ENCODE measurements at regions not wholly inside any gene's neighbourhood (a gene's known extent, or its start where the extent isn't known, plus 50 kb on each side); places are given as distances from the start of the nearest gene placed in this dataset.

DNA sequence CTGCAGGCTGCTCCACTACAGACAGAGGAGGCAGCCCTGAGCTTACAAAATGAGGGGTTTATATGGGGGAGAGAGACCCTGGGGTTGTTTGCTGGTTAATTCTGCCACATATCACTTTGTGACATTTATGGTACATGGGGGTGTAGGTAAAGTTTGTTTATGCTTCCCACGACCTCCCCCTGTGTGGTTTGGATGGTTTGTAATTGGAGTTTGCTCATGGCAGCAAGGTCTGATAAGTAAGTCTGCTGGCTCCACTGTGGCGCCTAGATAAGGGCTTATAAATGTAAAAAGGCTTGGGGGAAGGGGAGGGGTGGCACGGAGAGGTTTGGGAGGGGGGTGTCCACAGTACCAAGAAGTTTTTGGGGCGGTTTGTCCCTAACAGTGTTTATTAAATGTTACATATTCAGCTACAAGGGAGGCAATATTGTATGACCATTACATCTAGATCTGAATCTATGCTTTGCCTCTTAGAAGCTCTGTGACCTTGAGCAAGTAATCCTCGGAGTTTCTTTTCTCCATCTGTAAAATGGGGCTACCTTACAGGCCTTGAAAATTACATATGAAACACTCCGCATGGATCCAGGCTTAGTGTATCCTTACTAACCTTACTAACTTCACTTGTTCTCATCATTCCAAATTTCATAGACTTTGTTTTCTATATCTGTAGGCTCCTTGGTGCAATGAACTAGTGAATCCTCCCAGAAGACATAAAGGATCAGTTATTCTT, 204.8 kb upstream of the NOX3 start:
- TF ChIP-seq, protein P1, sequence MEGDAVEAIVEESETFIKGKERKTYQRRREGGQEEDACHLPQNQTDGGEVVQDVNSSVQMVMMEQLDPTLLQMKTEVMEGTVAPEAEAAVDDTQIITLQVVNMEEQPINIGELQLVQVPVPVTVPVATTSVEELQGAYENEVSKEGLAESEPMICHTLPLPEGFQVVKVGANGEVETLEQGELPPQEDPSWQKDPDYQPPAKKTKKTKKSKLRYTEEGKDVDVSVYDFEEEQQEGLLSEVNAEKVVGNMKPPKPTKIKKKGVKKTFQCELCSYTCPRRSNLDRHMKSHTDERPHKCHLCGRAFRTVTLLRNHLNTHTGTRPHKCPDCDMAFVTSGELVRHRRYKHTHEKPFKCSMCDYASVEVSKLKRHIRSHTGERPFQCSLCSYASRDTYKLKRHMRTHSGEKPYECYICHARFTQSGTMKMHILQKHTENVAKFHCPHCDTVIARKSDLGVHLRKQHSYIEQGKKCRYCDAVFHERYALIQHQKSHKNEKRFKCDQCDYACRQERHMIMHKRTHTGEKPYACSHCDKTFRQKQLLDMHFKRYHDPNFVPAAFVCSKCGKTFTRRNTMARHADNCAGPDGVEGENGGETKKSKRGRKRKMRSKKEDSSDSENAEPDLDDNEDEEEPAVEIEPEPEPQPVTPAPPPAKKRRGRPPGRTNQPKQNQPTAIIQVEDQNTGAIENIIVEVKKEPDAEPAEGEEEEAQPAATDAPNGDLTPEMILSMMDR (IDR thresholded peaks at IDR 0.05; ENCODE audit: low read depth, low read length) = no peak
- H3K4me3 ChIP-seq (ENCODE audit: low read depth, low read length) = no peak overlapping the region
- H3K4me1 ChIP-seq = peaks cover 17% of the 10 kb centered on the region
- no peaks in the 10 kb centered on the region for H3K36me3 ChIP-seq
- no peaks in the 10 kb centered on the region for H3K9me3 ChIP-seq
- DNase-seq = no peak
- no peaks in the 10 kb centered on the region for H3K27me3 ChIP-seq

- Histone ChIP-seq H3K4me1 (peaks cover 17% of the 10 kb centered on the region), H3K27me3 (no peaks in the 10 kb centered on the region), H3K9me3 (no peaks in the 10 kb centered on the region), H3K4me3 (ENCODE audit: low read depth, low read length) (no peak overlapping the region), H3K36me3 (no peaks in the 10 kb centered on the region)
- no peak for DNase-seq
- TF ChIP-seq, protein P1 (IDR thresholded peaks at IDR 0.05; ENCODE audit: low read depth, low read length) = no peak
Measured at GRCh38 chr6:155656024-155656423, 200.4 kb upstream of the NOX3 start.

DNA sequence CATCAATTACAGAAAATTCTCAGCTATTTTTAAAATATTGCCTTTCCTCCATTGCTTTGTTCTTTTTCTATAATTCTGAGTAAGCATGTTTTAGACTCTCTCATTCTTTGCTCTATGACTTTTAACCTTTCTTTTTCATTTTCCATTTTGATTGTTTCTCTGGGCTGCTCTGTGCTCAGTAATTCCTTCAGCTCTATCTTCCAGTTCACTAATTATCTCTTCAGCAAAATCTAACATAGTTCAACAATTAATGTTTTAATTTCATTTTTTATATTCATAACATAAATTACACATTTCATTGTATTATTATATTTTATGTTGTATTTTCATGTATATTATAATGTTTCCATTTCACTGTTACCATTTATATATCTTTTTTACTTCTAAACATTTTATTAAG, 198.8 kb upstream of the NOX3 start:
- TF ChIP-seq, protein P1 (IDR thresholded peaks at IDR 0.05; ENCODE audit: low read depth, low read length) = no peak
- no peaks in the 10 kb centered on the region for H3K36me3 ChIP-seq
- peaks cover 9% of the 10 kb centered on the region for H3K4me1 ChIP-seq
- no peaks in the 10 kb centered on the region for H3K9me3 ChIP-seq
- H3K27me3 ChIP-seq = no peaks in the 10 kb centered on the region
- no peak overlapping the region for H3K4me3 ChIP-seq (ENCODE audit: low read depth, low read length)
- DNase-seq = no peak

DNA sequence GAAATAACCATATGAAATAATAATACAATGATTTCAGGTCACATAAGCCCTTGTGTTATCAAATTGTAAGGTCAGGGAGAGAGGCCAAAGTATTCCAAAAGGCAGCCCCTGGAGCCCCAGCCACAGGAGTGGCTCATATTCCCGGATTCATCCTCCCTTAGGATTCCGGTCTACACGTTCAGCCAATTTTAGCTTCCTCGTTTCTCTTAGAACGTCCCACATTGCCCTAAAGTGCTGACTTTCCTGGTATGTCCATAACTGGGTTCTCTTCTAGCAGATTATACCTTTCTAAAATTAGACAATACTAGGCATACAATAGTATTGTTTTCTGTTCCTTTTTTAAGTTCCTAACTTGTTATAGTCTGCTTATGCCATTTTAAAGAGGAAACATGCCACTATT, 192.7 kb upstream of the NOX3 start:
- TF ChIP-seq, protein P1 (IDR thresholded peaks at IDR 0.05; ENCODE audit: low read depth, low read length) = no peak
- Histone ChIP-seq H3K4me1 (no peaks in the 10 kb centered on the region; the same call in 1 of the 2 replicates), H3K36me3 (no peaks in the 10 kb centered on the region), H3K9me3 (no peaks in the 10 kb centered on the region), H3K27me3 (no peaks in the 10 kb centered on the region), H3K4me3 (ENCODE audit: low read depth, low read length) (no peak overlapping the region)
- no peak for DNase-seq

DNA sequence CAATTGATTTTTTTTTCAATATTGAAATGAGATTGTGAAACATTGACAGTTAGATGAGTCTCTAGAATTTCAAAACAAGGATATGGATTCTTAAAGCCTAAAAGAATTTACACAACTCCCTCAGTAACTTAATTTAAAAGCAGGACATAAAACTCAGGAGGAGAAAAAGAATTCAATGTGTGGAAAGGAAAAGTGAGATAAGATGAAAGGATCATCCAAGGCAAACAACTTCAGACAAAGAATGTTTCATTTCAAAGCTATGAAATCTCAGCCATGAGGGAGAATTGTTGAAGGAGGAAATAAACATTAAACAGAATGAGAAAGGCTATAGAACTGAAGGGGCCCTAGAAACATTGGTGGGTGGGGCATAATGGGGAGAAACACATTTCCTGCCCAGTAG, 191.7 kb upstream of the NOX3 start:
- TF ChIP-seq, protein P1 (IDR thresholded peaks at IDR 0.05; ENCODE audit: low read depth, low read length) = no peak
- Histone ChIP-seq H3K36me3 (no peaks in the 10 kb centered on the region), H3K4me1 (no peaks in the 10 kb centered on the region; the same call in 1 of the 2 replicates), H3K27me3 (no peaks in the 10 kb centered on the region), H3K9me3 (no peaks in the 10 kb centered on the region), H3K4me3 (ENCODE audit: low read depth, low read length) (no peak overlapping the region)
- DNase-seq = no peak

DNA sequence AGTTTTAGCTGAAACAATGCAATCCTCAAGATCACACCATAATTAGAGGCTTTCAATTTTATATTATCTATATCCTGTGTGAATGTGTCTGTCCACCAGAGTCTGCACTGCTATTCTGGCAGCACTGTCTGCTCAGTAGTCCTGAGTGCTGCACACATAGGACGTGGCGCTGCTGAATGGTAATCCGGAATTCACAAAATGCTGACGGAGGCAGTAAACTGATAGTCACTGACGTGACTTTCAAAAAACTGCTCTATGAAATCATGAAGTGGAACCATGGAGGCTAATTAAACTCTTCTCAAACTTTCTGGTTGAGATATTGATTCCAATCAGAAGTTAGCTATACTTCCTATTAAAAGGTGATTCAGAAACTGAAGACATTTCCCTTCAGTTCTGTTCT, 190.8 kb upstream of the NOX3 start:
- no peak for DNase-seq
- Histone ChIP-seq H3K4me3 (ENCODE audit: low read depth, low read length) (no peak overlapping the region), H3K9me3 (no peaks in the 10 kb centered on the region), H3K36me3 (no peaks in the 10 kb centered on the region), H3K4me1 (no peaks in the 10 kb centered on the region; the same call in 1 of the 2 replicates), H3K27me3 (no peaks in the 10 kb centered on the region)
- TF ChIP-seq, protein P1 (IDR thresholded peaks at IDR 0.05; ENCODE audit: low read depth, low read length) = no peak

All from BE2C (cell line).